ENCODE measurements at regions not wholly inside any gene's neighbourhood (a gene's known extent, or its start where the extent isn't known, plus 50 kb on each side); places are given as distances from the start of the nearest gene placed in this dataset.

DNA sequence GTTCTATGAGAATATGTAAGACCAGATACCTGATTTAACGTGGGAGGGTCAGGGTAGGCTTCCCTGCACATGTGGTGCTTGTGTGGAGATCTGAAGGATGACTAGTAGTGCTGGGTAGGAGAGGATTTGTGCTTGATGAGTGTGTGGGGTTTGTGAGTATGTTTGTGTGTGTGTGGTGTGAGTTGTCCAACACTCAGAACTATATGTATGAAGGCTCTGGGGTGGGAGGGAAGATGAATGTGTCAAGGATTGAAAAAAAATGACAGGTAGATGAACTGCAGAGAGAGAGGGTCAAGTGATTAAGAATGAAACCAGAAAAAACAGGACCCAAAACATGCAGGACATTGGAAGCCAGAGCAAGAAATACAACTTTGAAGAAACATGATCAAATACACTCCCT, 154.6 kb upstream of the NR3C1 start:
- Histone ChIP-seq H3K4me1 (ENCODE audit: insufficient read depth, low read length) (peaks cover 4% of the 10 kb centered on the region), H3K9me3 (ENCODE audit: low read length) (no peaks in the 10 kb centered on the region), H3K27me3 (ENCODE audit: insufficient read depth, low read length) (no peaks in the 10 kb centered on the region), H3K36me3 (ENCODE audit: insufficient read depth, low read length) (no peaks in the 10 kb centered on the region), H2AFZ (ENCODE audit: low read depth, low read length) (no peak overlapping the region), H3K4me3 (ENCODE audit: low read length) (no peak overlapping the region)

DNA sequence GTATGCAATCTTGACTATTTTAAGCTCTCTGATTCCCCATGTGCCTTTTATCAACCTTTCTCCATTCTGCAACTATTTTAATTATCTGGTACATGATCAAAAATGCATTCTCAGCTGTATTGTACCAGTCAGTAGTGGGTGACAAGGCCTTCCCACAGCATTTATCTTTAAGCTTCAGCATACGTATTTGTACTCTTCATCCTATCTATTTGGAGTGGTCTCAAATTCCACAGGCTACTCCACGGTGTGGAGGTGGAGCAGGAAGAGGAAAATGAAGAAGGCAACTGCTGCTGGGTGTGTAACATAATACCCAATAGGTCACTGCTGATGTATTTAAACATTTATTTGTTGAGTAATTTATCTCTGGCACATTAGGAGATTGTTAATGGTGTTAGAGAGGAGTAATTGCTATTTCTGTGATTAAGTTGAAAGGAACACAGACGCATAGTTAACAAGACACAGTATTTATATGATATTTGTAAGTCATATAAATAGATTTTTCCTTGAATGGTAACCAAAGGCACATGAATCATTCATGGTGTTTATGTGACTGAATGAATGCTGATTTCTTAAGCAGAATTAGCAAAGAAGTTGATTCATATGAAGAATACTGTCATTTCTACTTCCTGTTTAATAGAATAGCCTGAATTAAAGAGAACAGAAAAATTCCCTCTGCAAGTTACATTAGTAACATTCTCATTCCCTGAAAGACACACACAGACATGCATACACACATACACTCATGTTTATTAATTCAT, 153.8 kb upstream of the NR3C1 start:
- Histone ChIP-seq H2AFZ (ENCODE audit: low read depth, low read length) (no peak overlapping the region), H3K4me1 (ENCODE audit: insufficient read depth, low read length) (peaks cover 4% of the 10 kb centered on the region), H3K36me3 (ENCODE audit: insufficient read depth, low read length) (no peaks in the 10 kb centered on the region), H3K27me3 (ENCODE audit: insufficient read depth, low read length) (no peaks in the 10 kb centered on the region), H3K9me3 (ENCODE audit: low read length) (no peaks in the 10 kb centered on the region), H3K4me3 (ENCODE audit: low read length) (no peak overlapping the region)

DNA sequence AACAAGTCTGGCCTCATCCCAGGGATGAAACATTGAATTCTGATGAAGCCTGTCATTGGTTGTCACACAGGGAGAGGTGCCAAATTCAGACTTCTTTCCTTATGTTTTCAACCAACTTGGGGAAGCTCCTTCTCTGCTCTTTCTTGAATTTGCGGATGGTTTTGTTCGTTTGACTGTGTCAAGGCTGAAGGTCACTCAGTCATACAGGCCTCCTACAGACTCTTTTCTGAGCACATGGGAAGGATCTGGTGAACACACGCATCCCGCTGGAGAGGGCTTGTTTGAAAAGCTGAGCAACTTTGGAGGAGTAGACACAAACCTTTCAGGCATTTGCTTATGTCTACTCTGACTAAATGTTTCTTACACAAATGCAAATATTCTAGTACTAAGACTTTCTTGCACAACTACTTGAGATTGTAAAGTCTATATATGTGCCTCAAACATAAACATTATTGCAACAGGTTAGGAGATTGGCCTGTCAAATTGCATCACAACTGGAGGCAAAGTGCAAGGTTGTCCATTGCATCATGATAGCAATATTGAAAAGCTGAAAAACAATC, 151.5 kb upstream of the NR3C1 start:
- Histone ChIP-seq H3K27me3 (ENCODE audit: insufficient read depth, low read length) (no peaks in the 10 kb centered on the region), H2AFZ (ENCODE audit: low read depth, low read length) (no peak overlapping the region), H3K9me3 (ENCODE audit: low read length) (no peaks in the 10 kb centered on the region), H3K4me1 (ENCODE audit: insufficient read depth, low read length) (peaks cover 4% of the 10 kb centered on the region), H3K36me3 (ENCODE audit: insufficient read depth, low read length) (no peaks in the 10 kb centered on the region), H3K4me3 (ENCODE audit: low read length) (no peak overlapping the region)

DNA sequence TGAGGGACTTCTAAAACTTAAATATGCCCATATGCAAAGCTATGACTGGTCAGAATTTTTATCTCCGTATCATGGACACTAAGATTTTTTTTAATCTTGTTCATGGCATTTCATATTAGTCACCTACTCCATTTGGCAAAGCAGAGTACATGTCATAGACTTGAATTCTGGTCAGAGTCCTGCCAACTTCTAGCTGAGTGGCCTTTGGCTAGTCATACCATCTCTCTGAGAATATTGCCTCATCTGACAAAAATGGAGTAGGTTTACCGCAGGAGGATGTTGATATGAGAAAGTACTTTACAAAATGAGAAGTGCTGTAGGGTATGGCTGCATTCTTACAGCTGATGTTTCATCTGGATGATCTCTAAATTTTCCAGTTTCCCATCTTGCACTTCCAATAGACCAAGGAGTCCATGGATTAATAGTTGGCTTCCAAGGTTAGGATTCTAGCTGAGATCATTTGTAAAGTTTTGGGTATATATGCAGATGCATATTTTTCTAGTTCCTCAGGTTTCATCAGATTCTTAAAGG, 150.8 kb upstream of the NR3C1 start:
- no peak overlapping the region for H2AFZ ChIP-seq (ENCODE audit: low read depth, low read length)
- H3K9me3 ChIP-seq (ENCODE audit: low read length), result no peaks in the 10 kb centered on the region
- H3K4me3 ChIP-seq (ENCODE audit: low read length), result no peak overlapping the region
- H3K27me3 ChIP-seq (ENCODE audit: insufficient read depth, low read length), result no peaks in the 10 kb centered on the region
- H3K4me1 ChIP-seq (ENCODE audit: insufficient read depth, low read length), result peaks cover 4% of the 10 kb centered on the region
- H3K36me3 ChIP-seq (ENCODE audit: insufficient read depth, low read length), result no peaks in the 10 kb centered on the region

DNA sequence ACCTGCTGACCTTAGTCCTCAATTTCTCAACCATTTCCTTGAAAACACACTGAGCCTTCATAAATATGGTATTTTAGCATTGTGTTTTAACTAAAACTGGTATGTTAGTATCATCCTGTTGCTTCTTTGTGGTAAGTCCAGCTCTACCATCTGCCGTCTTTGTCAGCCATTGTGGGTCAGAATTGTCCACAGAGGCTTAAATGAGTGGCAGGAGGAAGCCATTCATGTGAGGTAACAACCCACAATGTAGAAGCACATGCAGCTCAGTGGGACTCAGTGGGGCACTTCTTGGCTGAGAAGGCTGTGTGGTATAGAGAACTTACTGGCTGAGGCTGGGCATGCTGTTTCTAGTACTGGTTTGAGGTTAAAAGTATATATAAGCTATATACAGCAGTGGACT, 149.2 kb upstream of the NR3C1 start:
- no peaks in the 10 kb centered on the region for H3K9me3 ChIP-seq (ENCODE audit: low read length)
- no peak overlapping the region for H3K4me3 ChIP-seq (ENCODE audit: low read length)
- peaks cover 4% of the 10 kb centered on the region for H3K4me1 ChIP-seq (ENCODE audit: insufficient read depth, low read length)
- H2AFZ ChIP-seq (ENCODE audit: low read depth, low read length), result no peak overlapping the region
- no peaks in the 10 kb centered on the region for H3K27me3 ChIP-seq (ENCODE audit: insufficient read depth, low read length)
- H3K36me3 ChIP-seq (ENCODE audit: insufficient read depth, low read length), result no peaks in the 10 kb centered on the region

DNA sequence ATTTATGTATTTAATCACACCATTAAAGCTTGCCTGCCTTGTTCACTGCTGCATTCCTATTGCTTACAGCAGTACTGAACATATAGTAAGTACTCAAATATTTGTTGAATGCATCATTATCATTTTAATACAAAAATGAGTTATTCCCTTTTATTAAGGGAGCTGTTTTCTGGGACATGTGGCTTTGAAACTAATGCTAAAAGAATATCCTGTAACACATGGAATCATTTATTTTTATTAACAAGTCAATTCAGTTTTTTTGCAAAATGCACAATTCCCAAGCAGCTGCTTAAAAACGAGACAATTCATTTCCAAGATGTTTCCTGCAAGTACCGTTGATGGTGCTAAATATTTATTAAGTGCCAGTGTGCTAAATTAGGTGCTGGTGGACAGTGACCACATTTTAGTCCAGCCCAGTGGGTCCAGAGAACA, 148.3 kb upstream of the NR3C1 start:
- Histone ChIP-seq H3K9me3 (ENCODE audit: low read length) (no peaks in the 10 kb centered on the region), H3K36me3 (ENCODE audit: insufficient read depth, low read length) (no peaks in the 10 kb centered on the region), H2AFZ (ENCODE audit: low read depth, low read length) (no peak overlapping the region), H3K4me3 (ENCODE audit: low read length) (no peak overlapping the region), H3K4me1 (ENCODE audit: insufficient read depth, low read length) (peaks cover 4% of the 10 kb centered on the region), H3K27me3 (ENCODE audit: insufficient read depth, low read length) (no peaks in the 10 kb centered on the region)

DNA sequence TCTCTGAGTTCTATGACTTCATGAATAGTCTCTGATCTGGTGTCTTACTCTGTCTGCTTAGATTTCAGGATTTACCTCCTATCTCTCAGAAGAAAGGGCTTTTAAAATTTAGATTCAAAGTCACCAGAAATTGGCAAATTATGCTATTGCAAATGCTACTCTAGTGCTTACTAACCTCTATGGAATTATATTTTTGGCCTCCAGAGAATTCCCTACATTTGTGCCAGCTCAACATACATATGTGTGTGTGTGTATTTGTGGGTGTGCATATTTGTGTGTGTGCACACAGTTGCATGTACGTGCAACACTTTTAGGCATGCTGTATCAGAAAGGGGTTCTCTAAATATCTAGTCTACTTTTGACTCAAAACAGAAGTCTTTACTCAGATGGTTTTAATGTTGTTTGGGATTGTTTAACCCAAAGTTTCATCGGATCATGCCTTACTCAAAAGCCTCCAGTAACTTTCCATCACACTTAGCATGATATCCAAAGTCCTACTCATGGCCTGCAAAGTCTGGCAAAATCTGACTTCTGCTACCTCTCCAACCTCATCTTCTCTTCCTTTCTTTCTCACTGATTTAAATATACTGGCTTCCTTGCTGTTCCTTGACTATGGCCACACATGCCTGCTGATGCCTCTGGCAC, 147.6 kb upstream of the NR3C1 start:
- Histone ChIP-seq H3K4me3 (ENCODE audit: low read length) (no peak overlapping the region), H3K36me3 (ENCODE audit: insufficient read depth, low read length) (no peaks in the 10 kb centered on the region), H3K27me3 (ENCODE audit: insufficient read depth, low read length) (no peaks in the 10 kb centered on the region), H3K4me1 (ENCODE audit: insufficient read depth, low read length) (peaks cover 4% of the 10 kb centered on the region), H2AFZ (ENCODE audit: low read depth, low read length) (no peak overlapping the region), H3K9me3 (ENCODE audit: low read length) (no peaks in the 10 kb centered on the region)

DNA sequence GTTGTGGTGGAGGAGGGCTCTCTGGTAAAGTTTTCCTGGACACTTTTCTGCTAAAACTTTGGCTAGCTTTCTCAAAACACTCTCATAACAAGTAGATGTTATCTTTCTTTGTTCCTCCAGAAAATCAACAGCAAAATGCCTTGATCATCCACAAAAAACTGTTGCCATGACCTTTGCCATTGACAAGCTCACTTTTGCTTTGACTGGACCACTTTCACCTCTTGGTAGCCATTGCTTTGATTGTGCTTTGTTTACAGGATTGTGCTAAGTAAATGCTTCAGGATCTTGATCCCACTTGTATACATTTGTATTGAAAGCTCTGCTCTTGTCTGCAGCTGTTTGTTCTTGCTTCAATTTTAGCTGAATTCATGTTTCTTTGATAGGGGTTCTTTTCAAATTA, 143.9 kb upstream of the NR3C1 start:
- no peaks in the 10 kb centered on the region for H3K9me3 ChIP-seq (ENCODE audit: low read length)
- no peak overlapping the region for H3K4me3 ChIP-seq (ENCODE audit: low read length)
- H3K4me1 ChIP-seq (ENCODE audit: insufficient read depth, low read length), result no peaks in the 10 kb centered on the region
- no peaks in the 10 kb centered on the region for H3K36me3 ChIP-seq (ENCODE audit: insufficient read depth, low read length)
- no peak overlapping the region for H2AFZ ChIP-seq (ENCODE audit: low read depth, low read length)
- no peaks in the 10 kb centered on the region for H3K27me3 ChIP-seq (ENCODE audit: insufficient read depth, low read length)

DNA sequence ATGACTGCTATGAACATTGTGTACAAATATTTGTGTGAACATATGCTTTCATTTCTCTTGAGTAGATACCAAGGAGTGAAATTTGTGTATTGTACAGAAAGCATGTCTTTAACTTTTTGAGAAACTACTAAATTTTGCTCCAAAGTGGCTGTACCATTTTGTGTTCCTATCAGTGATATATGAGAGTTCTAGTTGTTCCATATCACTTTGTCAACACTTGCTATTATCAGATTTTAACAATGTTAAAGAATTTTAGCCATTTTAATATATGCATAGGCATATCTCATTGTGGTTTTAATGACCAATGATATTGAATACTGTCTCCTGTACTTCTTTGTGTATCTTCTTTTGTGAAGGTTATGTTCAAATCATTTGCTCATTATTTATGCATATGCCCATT, 142.9 kb upstream of the NR3C1 start:
- H3K27me3 ChIP-seq (ENCODE audit: insufficient read depth, low read length), result no peaks in the 10 kb centered on the region
- H3K4me3 ChIP-seq (ENCODE audit: low read length), result no peak overlapping the region
- H3K4me1 ChIP-seq (ENCODE audit: insufficient read depth, low read length), result no peaks in the 10 kb centered on the region
- no peaks in the 10 kb centered on the region for H3K36me3 ChIP-seq (ENCODE audit: insufficient read depth, low read length)
- H3K9me3 ChIP-seq (ENCODE audit: low read length), result no peaks in the 10 kb centered on the region
- no peak overlapping the region for H2AFZ ChIP-seq (ENCODE audit: low read depth, low read length)

DNA sequence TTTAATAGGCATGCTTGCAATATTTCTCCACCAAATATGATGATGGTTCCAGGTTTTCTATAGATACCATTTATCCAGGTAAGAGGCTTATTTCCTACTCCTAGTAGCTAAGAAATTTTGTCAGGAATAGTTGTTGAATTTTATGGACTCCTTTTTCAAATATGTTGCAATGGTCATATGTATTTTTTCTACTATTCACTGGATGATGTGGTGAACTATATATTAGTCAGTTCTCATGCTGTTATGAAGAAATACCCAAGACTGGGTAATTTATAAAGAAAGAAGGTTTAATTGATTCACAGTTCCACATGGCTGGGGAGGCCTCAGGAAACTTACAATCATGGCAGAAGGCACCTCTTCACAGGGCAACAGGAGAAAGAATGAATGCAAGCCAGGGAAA, 141.1 kb upstream of the NR3C1 start:
- H3K4me3 ChIP-seq (ENCODE audit: low read length), result no peak overlapping the region
- H2AFZ ChIP-seq (ENCODE audit: low read depth, low read length), result no peak overlapping the region
- no peaks in the 10 kb centered on the region for H3K4me1 ChIP-seq (ENCODE audit: insufficient read depth, low read length)
- no peaks in the 10 kb centered on the region for H3K27me3 ChIP-seq (ENCODE audit: insufficient read depth, low read length)
- no peaks in the 10 kb centered on the region for H3K36me3 ChIP-seq (ENCODE audit: insufficient read depth, low read length)
- H3K9me3 ChIP-seq (ENCODE audit: low read length), result no peaks in the 10 kb centered on the region

DNA sequence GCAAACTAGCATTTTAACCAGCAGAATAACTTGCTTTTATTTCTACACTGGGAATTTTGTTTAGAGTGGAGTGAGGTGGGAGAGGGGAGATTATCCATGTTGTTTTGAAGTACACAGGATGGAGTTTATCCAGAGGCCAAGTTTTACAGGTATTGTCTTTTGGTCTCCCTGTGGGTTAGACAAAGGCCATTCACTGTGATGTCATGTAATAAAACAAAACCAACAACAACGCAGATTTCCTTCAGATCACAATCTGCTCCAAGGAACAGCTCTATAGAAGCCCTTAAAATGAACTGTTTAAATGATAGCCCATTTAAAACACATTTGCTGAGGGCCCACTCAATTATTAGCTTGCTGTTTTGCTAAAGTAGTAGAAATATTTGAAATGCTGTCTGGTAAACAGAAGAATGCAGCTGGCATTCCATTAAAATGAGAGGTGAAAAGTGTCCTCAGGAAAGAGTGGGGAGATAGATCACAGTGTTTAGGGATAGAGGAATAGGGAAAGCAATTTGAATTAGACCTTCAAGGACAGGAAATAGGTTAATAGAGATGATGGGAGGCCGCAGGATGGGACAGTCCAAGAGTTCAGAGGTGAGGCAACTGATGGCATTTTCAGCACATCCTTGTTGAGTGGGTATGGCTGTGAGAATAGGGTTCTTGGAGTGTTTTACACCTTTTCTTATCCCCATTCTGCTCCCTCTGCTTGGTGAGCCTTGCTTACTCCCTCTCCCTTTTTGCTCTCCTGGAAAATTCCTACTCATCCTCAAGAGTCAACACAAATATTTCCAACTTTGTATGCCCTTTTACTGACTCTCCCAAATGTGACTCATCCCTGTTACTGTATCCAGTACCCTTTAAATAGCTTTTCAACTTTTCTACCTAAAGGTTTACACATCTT, 140.1 kb upstream of the NR3C1 start:
- no peaks in the 10 kb centered on the region for H3K4me1 ChIP-seq (ENCODE audit: insufficient read depth, low read length)
- H2AFZ ChIP-seq (ENCODE audit: low read depth, low read length), result no peak overlapping the region
- no peak overlapping the region for H3K4me3 ChIP-seq (ENCODE audit: low read length)
- no peaks in the 10 kb centered on the region for H3K27me3 ChIP-seq (ENCODE audit: insufficient read depth, low read length)
- no peaks in the 10 kb centered on the region for H3K9me3 ChIP-seq (ENCODE audit: low read length)
- H3K36me3 ChIP-seq (ENCODE audit: insufficient read depth, low read length), result no peaks in the 10 kb centered on the region

DNA sequence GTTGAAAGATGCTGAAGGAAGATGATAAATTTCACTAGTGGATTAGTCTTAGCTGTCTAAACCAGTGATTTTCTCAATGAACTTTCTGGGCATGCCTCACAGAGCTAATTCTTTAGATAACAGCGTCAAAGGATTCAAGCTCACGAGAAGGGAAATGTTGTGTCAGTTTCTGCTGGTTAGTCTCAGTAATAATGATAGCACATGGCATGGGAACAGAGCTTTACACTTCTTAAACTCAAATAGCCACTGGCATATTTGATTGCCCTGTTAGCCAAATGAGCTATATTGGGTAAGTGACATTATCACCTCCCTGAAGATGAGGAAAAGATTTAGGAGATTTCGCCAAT, 139.3 kb upstream of the NR3C1 start:
- Histone ChIP-seq H3K27me3 (ENCODE audit: insufficient read depth, low read length) (no peaks in the 10 kb centered on the region), H3K4me1 (ENCODE audit: insufficient read depth, low read length) (no peaks in the 10 kb centered on the region), H3K9me3 (ENCODE audit: low read length) (no peaks in the 10 kb centered on the region), H2AFZ (ENCODE audit: low read depth, low read length) (no peak overlapping the region), H3K36me3 (ENCODE audit: insufficient read depth, low read length) (no peaks in the 10 kb centered on the region), H3K4me3 (ENCODE audit: low read length) (no peak overlapping the region)

Data from neuron (in vitro differentiated cells).